K562 (cell line): ENCODE measurements at regions not wholly inside any gene's neighbourhood (a gene's known extent, or its start where the extent isn't known, plus 50 kb on each side); places are given as distances from the start of the nearest gene placed in this dataset.

Experiments used
- CBX5 ChIP-seq: IDR thresholded peaks from 2 replicates; pipeline ENCODE4 v1.6.1; 2014; ENCODE audit warnings: low read depth, borderline replicate concordance
- CC2D1A ChIP-seq: fragments of 450-650 bp; IDR thresholded peaks from 2 replicates; pipeline ENCODE4 v1.6.1; 2017; ENCODE audit warnings: mild to moderate bottlenecking
- CSDE1 ChIP-seq, 2 experiments: fragments of 450-650 bp; IDR thresholded peaks; 2 replicates each; pipeline ENCODE4 v1.6.1; 2016; ENCODE audit warnings: mild to moderate bottlenecking in 1 of 2
- DNMT1 ChIP-seq: fragments of 450-650 bp; IDR thresholded peaks from 2 replicates; pipeline ENCODE4 v1.6.1; 2016; ENCODE audit warnings: antibody characterized with exemption, mild to moderate bottlenecking
- FOXK2 ChIP-seq, 2 experiments: fragments of 450-650 bp; IDR thresholded peaks in 1 of 2; conservative IDR thresholded peaks in 1 of 2; 2 replicates each; pipeline ENCODE4 v1.6.1; 2016; ENCODE audit warnings: low read depth in 2 of 2, mild to moderate bottlenecking in 1 of 2
- HLTF ChIP-seq: fragments of 450-650 bp; IDR thresholded peaks from 2 replicates; pipeline ENCODE4 v1.6.1; 2016
- NFRKB ChIP-seq: fragments of 450-650 bp; IDR thresholded peaks from 2 replicates; pipeline ENCODE4 v1.6.1; 2016; ENCODE audit warnings: low read depth
- RAD51 ChIP-seq: fragments of 450-650 bp; IDR thresholded peaks from 2 replicates; pipeline ENCODE4 v1.7.1; 2016; ENCODE audit warnings: low read depth, mild to moderate bottlenecking, borderline replicate concordance
- SMARCA5 ChIP-seq: fragments of 450-650 bp; IDR thresholded peaks from 2 replicates; pipeline ENCODE4 v1.6.1; 2016
- TCF7L2 ChIP-seq: fragments of 150-350 bp; IDR thresholded peaks from 2 replicates; pipeline ENCODE4 v1.6.1; 2016; ENCODE audit warnings: low read depth, mild to moderate bottlenecking, low read length, moderate library complexity
- ZBTB8A ChIP-seq: fragments of 450-650 bp; IDR thresholded peaks from 2 replicates; pipeline ENCODE4 v1.6.1; 2018; ENCODE audit warnings: mild to moderate bottlenecking, moderate library complexity; ENCODE audit not compliant: partially characterized antibody
- ZNF668 ChIP-seq: fragments of 250-450 bp; sonication (Bioruptor Pico); IDR thresholded peaks from 2 replicates; pipeline ENCODE4 v1.8.0; 2022; ENCODE audit warnings: mild to moderate bottlenecking, inconsistent platforms
- ZNF699 ChIP-seq: fragments of 250-450 bp; sonication (Bioruptor Pico); IDR thresholded peaks from 2 replicates; pipeline ENCODE4 v1.8.0; 2021; ENCODE audit warnings: mild to moderate bottlenecking, moderate library complexity; ENCODE audit not compliant: insufficient replicate concordance
- ZNF717 ChIP-seq: fragments of 250-450 bp; sonication (Bioruptor Pico); IDR thresholded peaks from 2 replicates; pipeline ENCODE4 v1.5.0; 2021
- ZNF75A ChIP-seq: fragments of 450-650 bp; formaldehyde crosslinking; IDR thresholded peaks from 2 replicates; pipeline ENCODE4 v1.4.0; 2020; ENCODE audit warnings: mild to moderate bottlenecking
- TF ChIP-seq, protein P1 (sequence below), 2 experiments: fragments of 450-650 bp; formaldehyde crosslinking in 1 of 2; IDR thresholded peaks; 2 replicates each; pipeline versions ENCODE4 v1.4.0 to v1.6.1; 2014 to 2020; ENCODE audit warnings: mild to moderate bottlenecking in 2 of 2, borderline replicate concordance in 1 of 2, low read depth in 1 of 2
- TF ChIP-seq, protein P2 (sequence below): fragments of 250-450 bp; sonication (Bioruptor Pico); IDR thresholded peaks from 2 replicates; pipeline ENCODE4 v1.9.0; 2021; ENCODE audit warnings: mild to moderate bottlenecking, inconsistent platforms

GRCh38 chr1:121483961-121484424 is 299.2 kb downstream of the SRGAP2C start (continued):
- TF ChIP-seq CBX5 (no peak), ZNF75A (no peak), NFRKB (no peak), CC2D1A (no peak), ZNF699 (CRISPR knock-in tag) (no peak), ZNF717 (CRISPR knock-in tag) (no peak), ZNF668 (CRISPR knock-in tag) (no peak), DNMT1 (no peak), ZBTB8A (no peak), TCF7L2 (no peak), RAD51 (no peak), CSDE1 (IDR thresholded peaks at IDR 0.05) (no peak), FOXK2 (conservative IDR thresholded peaks at IDR 0.05 in 1 of 2, IDR thresholded peaks at IDR 0.05 in 1 of 2; ENCODE audit: low read depth in 2 of 2) (no peak), SMARCA5 (no peak), HLTF (no peak)
- TF ChIP-seq, protein P1, sequence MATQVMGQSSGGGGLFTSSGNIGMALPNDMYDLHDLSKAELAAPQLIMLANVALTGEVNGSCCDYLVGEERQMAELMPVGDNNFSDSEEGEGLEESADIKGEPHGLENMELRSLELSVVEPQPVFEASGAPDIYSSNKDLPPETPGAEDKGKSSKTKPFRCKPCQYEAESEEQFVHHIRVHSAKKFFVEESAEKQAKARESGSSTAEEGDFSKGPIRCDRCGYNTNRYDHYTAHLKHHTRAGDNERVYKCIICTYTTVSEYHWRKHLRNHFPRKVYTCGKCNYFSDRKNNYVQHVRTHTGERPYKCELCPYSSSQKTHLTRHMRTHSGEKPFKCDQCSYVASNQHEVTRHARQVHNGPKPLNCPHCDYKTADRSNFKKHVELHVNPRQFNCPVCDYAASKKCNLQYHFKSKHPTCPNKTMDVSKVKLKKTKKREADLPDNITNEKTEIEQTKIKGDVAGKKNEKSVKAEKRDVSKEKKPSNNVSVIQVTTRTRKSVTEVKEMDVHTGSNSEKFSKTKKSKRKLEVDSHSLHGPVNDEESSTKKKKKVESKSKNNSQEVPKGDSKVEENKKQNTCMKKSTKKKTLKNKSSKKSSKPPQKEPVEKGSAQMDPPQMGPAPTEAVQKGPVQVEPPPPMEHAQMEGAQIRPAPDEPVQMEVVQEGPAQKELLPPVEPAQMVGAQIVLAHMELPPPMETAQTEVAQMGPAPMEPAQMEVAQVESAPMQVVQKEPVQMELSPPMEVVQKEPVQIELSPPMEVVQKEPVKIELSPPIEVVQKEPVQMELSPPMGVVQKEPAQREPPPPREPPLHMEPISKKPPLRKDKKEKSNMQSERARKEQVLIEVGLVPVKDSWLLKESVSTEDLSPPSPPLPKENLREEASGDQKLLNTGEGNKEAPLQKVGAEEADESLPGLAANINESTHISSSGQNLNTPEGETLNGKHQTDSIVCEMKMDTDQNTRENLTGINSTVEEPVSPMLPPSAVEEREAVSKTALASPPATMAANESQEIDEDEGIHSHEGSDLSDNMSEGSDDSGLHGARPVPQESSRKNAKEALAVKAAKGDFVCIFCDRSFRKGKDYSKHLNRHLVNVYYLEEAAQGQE (IDR thresholded peaks at IDR 0.05; ENCODE audit: borderline replicate concordance), result no peak; the same call in 1 of the 2 replicates
- TF ChIP-seq, protein P1 (CRISPR knock-in tag; IDR thresholded peaks at IDR 0.05; ENCODE audit: low read depth), result no peak
- TF ChIP-seq, protein P2, sequence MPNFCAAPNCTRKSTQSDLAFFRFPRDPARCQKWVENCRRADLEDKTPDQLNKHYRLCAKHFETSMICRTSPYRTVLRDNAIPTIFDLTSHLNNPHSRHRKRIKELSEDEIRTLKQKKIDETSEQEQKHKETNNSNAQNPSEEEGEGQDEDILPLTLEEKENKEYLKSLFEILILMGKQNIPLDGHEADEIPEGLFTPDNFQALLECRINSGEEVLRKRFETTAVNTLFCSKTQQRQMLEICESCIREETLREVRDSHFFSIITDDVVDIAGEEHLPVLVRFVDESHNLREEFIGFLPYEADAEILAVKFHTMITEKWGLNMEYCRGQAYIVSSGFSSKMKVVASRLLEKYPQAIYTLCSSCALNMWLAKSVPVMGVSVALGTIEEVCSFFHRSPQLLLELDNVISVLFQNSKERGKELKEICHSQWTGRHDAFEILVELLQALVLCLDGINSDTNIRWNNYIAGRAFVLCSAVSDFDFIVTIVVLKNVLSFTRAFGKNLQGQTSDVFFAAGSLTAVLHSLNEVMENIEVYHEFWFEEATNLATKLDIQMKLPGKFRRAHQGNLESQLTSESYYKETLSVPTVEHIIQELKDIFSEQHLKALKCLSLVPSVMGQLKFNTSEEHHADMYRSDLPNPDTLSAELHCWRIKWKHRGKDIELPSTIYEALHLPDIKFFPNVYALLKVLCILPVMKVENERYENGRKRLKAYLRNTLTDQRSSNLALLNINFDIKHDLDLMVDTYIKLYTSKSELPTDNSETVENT (CRISPR knock-in tag), result no peak
